ENCODE measurements at regions not wholly inside any gene's neighbourhood (a gene's known extent, or its start where the extent isn't known, plus 50 kb on each side); places are given as distances from the start of the nearest gene placed in this dataset.

DNA sequence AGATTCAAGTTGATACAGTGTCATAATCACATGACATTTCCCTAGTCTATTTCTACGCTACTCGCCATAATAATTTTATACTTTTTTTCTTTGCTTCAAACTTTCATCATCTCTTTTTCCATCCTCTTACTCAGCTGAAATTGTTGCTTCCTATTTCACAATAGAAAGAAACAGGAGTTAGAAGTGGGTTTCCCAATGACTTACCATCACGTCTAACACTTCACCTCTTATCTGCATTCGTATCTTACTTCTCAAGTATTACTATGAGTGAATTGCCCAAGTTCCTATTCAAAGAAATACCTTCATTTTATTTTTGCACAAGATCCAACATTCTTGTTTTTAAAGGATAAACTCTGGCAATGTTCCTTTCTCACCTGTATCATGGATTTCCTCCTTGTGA is 1539.9 kb downstream of the SI start:
- TF ChIP-seq POLR2AphosphoS5 (IDR thresholded peaks at IDR 0.05; ENCODE audit: insufficient read depth, low read depth, low read length) (no peak), MYC (IDR thresholded peaks at IDR 0.05; ENCODE audit: low read depth, low read length) (no peak), JUN (IDR thresholded peaks at IDR 0.05; ENCODE audit: borderline replicate concordance, insufficient read depth, insufficient read length, low read depth) (no peak), EZH2 (IDR thresholded peaks at IDR 0.05; ENCODE audit: borderline replicate concordance, low read depth, low read length, severe bottlenecking) (no peak), FOS (IDR thresholded peaks at IDR 0.05; ENCODE audit: borderline replicate concordance, insufficient read depth, low read length) (no peak), GATA2 (IDR thresholded peaks at IDR 0.05; ENCODE audit: insufficient read depth, insufficient read length, low read depth, low read length) (no peak)
- TF ChIP-seq, protein P1, sequence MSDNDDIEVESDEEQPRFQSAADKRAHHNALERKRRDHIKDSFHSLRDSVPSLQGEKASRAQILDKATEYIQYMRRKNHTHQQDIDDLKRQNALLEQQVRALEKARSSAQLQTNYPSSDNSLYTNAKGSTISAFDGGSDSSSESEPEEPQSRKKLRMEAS (IDR thresholded peaks at IDR 0.05; ENCODE audit: insufficient read depth, insufficient read length): no peak
- Histone ChIP-seq H3K9ac (replicated peaks; ENCODE audit: extremely low read depth, insufficient read depth, low read length) (no peak overlapping the region), H4K20me1 (replicated peaks; ENCODE audit: control insufficient read depth, extremely low read depth, insufficient read depth, low read length) (no peaks in the 10 kb centered on the region), H3K4me1 (ENCODE audit: control insufficient read depth, extremely low read depth, insufficient read depth, low read length) (no peaks in the 10 kb centered on the region), H3K9me1 (replicated peaks; ENCODE audit: control insufficient read depth, extremely low read depth, insufficient read depth, low read length) (no peaks in the 10 kb centered on the region), H3K4me2 (ENCODE audit: insufficient read depth, low read length) (no peak overlapping the region), H3K79me2 (ENCODE audit: control insufficient read depth, insufficient read depth, low read length) (no peaks in the 10 kb centered on the region), H2AFZ (ENCODE audit: low read depth, low read length) (no peak overlapping the region), H3K27ac (ENCODE audit: insufficient read depth, low read depth, low read length) (no peak overlapping the region), H3K27me3 (ENCODE audit: control insufficient read depth in 2 of 2, insufficient read depth in 2 of 2, low read length in 2 of 2) (no peaks in the 10 kb centered on the region), H3K36me3 (ENCODE audit: control insufficient read depth in 2 of 2, extremely low read depth in 1 of 2, insufficient read depth in 2 of 2, low read length in 2 of 2) (no peaks in the 10 kb centered on the region), H3K9me3 (replicated peaks; ENCODE audit: control insufficient read depth, insufficient read depth, low read length) (peaks cover 3% of the 10 kb centered on the region), H3K4me3 (replicated peaks in 1 of 3; ENCODE audit: insufficient read depth in 1 of 3, low read depth in 1 of 3, low read length in 3 of 3) (no peak overlapping the region)
- BruUV-seq (replicated peaks): no TSS peak
- ChIA-PET POLR2A (no interaction called here), CTCF (no interaction called here)
- intact Hi-C loops (cut with micrococcal nuclease): no loop called here
- dilution Hi-C loops (cut with MboI; ENCODE audit: extremely low pct_ligation_motif_present, low sequenced_read_pairs): no loop called here
- FAIRE-seq (no peak), DNase-seq (ENCODE audit: low read depth, low spot score) (no peak)

DNA sequence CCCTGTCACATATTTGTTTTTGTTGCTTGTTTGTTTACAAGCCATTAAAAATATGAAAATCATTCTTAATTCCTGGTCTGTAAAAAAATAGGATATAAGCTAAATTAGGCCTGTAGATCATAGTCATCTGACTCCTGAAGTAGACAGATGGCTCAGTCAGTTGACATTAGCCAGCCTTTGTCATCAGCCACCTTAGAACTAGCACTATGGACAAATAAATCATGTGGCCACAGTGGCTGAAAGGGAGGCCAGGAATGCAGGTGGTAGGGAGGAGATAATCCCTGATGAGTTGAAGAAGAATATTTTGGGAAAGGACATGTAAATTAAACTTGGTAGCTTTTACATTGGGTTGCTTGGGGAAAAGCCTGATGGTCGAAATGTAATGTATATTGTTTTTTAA is 1544.9 kb downstream of the SI start:
- dilution Hi-C loops (cut with MboI; ENCODE audit: extremely low pct_ligation_motif_present, low sequenced_read_pairs): no loop called here
- Histone ChIP-seq H3K4me3 (replicated peaks in 1 of 3; ENCODE audit: insufficient read depth in 1 of 3, low read depth in 1 of 3, low read length in 3 of 3) (no peak overlapping the region), H3K4me1 (ENCODE audit: control insufficient read depth, extremely low read depth, insufficient read depth, low read length) (no peaks in the 10 kb centered on the region), H3K9me1 (replicated peaks; ENCODE audit: control insufficient read depth, extremely low read depth, insufficient read depth, low read length) (no peaks in the 10 kb centered on the region), H3K36me3 (ENCODE audit: control insufficient read depth in 2 of 2, extremely low read depth in 1 of 2, insufficient read depth in 2 of 2, low read length in 2 of 2) (no peaks in the 10 kb centered on the region), H4K20me1 (replicated peaks; ENCODE audit: control insufficient read depth, extremely low read depth, insufficient read depth, low read length) (no peaks in the 10 kb centered on the region), H3K9ac (replicated peaks; ENCODE audit: extremely low read depth, insufficient read depth, low read length) (no peak overlapping the region), H2AFZ (ENCODE audit: low read depth, low read length) (no peak overlapping the region), H3K4me2 (ENCODE audit: insufficient read depth, low read length) (no peak overlapping the region), H3K27me3 (ENCODE audit: control insufficient read depth in 2 of 2, insufficient read depth in 2 of 2, low read length in 2 of 2) (no peaks in the 10 kb centered on the region), H3K27ac (ENCODE audit: insufficient read depth, low read depth, low read length) (no peak overlapping the region), H3K9me3 (replicated peaks; ENCODE audit: control insufficient read depth, insufficient read depth, low read length) (peaks cover 3% of the 10 kb centered on the region), H3K79me2 (ENCODE audit: control insufficient read depth, insufficient read depth, low read length) (no peaks in the 10 kb centered on the region)
- intact Hi-C loops (cut with micrococcal nuclease): no loop called here
- CTCF ChIA-PET: no interaction called here
- BruUV-seq (replicated peaks): no TSS peak
- TF ChIP-seq POLR2A (IDR thresholded peaks at IDR 0.05; ENCODE audit: low read depth, low read length) (no peak), GATA2 (IDR thresholded peaks at IDR 0.05; ENCODE audit: insufficient read depth, insufficient read length, low read depth, low read length) (no peak), MYC (IDR thresholded peaks at IDR 0.05; ENCODE audit: low read depth, low read length) (no peak), EZH2 (IDR thresholded peaks at IDR 0.05; ENCODE audit: borderline replicate concordance, low read depth, low read length, severe bottlenecking) (no peak), POLR2AphosphoS5 (IDR thresholded peaks at IDR 0.05; ENCODE audit: insufficient read depth, low read depth, low read length) (no peak), FOS (IDR thresholded peaks at IDR 0.05; ENCODE audit: borderline replicate concordance, insufficient read depth, low read length) (no peak), JUN (IDR thresholded peaks at IDR 0.05; ENCODE audit: borderline replicate concordance, insufficient read depth, insufficient read length, low read depth) (no peak)
- TF ChIP-seq, protein P2, sequence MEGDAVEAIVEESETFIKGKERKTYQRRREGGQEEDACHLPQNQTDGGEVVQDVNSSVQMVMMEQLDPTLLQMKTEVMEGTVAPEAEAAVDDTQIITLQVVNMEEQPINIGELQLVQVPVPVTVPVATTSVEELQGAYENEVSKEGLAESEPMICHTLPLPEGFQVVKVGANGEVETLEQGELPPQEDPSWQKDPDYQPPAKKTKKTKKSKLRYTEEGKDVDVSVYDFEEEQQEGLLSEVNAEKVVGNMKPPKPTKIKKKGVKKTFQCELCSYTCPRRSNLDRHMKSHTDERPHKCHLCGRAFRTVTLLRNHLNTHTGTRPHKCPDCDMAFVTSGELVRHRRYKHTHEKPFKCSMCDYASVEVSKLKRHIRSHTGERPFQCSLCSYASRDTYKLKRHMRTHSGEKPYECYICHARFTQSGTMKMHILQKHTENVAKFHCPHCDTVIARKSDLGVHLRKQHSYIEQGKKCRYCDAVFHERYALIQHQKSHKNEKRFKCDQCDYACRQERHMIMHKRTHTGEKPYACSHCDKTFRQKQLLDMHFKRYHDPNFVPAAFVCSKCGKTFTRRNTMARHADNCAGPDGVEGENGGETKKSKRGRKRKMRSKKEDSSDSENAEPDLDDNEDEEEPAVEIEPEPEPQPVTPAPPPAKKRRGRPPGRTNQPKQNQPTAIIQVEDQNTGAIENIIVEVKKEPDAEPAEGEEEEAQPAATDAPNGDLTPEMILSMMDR (IDR thresholded peaks at IDR 0.05; ENCODE audit: extremely low read depth in 1 of 2, insufficient read depth in 1 of 2, low read depth in 1 of 2, low read length in 2 of 2): no peak
- TF ChIP-seq, protein P1 (IDR thresholded peaks at IDR 0.05; ENCODE audit: insufficient read depth, insufficient read length): no peak
- POLR2A ChIA-PET: no interaction called here
- FAIRE-seq (no peak), DNase-seq (ENCODE audit: low read depth, low spot score) (no peak)

Measured in endothelial cell of umbilical vein (primary cell).